H1 (cell line): ENCODE measurements at regions not wholly inside any gene's neighbourhood (a gene's known extent, or its start where the extent isn't known, plus 50 kb on each side); places are given as distances from the start of the nearest gene placed in this dataset.

Experiments
- CTCF ChIA-PET: fragments of 300-600 bp; sonication (Branson Sonifier 250); formaldehyde crosslinking; loops from one replicate; lab custom pipeline; 2021; ENCODE audit not compliant: partially characterized antibody; lab: Charles Lee
- POLR2A ChIA-PET: fragments of 300-600 bp; sonication (Branson Sonifier 250); formaldehyde crosslinking; loops from one replicate; lab custom pipeline; 2021; ENCODE audit warnings: inconsistent platforms; ENCODE audit not compliant: partially characterized antibody; lab: Charles Lee
- DNase-seq, 2 experiments: peaks; one replicate each; pipeline versions ENCODE4 v3.0.0 to v3.0.0-alpha.2; 2010 to 2022; ENCODE audit warnings: low spot score in 2 of 2, low read depth in 1 of 2, mixed read lengths in 1 of 2
- FAIRE-seq: peaks from 2 replicates; lab custom pipeline; 2011; peaks lifted over from hg19 to GRCh38; lab: Jason Lieb, UNC
- H2AFZ ChIP-seq: 2 replicates; pipeline ENCODE4 v1.8.1; 2012; ENCODE audit warnings: low read length, inconsistent platforms
- H2AK5ac ChIP-seq: 2 replicates; pipeline ENCODE4 v1.6.1; 2013; ENCODE audit warnings: low read depth, low read length
- H2BK120ac ChIP-seq: replicated peaks from 2 replicates; pipeline ENCODE3; 2013; ENCODE audit warnings: low read depth, low read length, inconsistent platforms
- H2BK12ac ChIP-seq: 2 replicates; pipeline ENCODE4 v1.6.1; 2013; ENCODE audit warnings: low read depth, low read length
- H2BK15ac ChIP-seq: 2 replicates; pipeline ENCODE4 v1.6.1; 2013; ENCODE audit warnings: low read length
- H2BK20ac ChIP-seq: 2 replicates; pipeline ENCODE4 v1.6.1; 2013; ENCODE audit warnings: low read length
- H2BK5ac ChIP-seq: 2 replicates; pipeline ENCODE4 v1.6.1; 2013; ENCODE audit warnings: low read depth, low read length
- H3K14ac ChIP-seq: 2 replicates; pipeline ENCODE4 v1.6.1; 2013; ENCODE audit warnings: inconsistent platforms; ENCODE audit not compliant: insufficient read length
- H3K18ac ChIP-seq: 2 replicates; pipeline ENCODE4 v1.6.1; 2013; ENCODE audit warnings: low read length; ENCODE audit errors: extremely low read depth
- H3K23ac ChIP-seq: 2 replicates; pipeline ENCODE4 v1.6.1; 2013; ENCODE audit warnings: inconsistent platforms; ENCODE audit not compliant: insufficient read length
- H3K23me2 ChIP-seq: 2 replicates; pipeline ENCODE4 v1.6.1; 2013; ENCODE audit warnings: low read depth, low read length
- H3K27ac ChIP-seq: 2 replicates; pipeline ENCODE4 v1.6.1; 2011; ENCODE audit warnings: low read depth, low read length, inconsistent platforms
- H3K27me3 ChIP-seq, 4 experiments: replicated peaks in 1 of 4; 1 replicate in 1 of 4; 2 replicates in 3 of 4; pipeline versions ENCODE4 v1.6.1 to v1.8.1; 2011 to 2013; ENCODE audit warnings: low read length in 3 of 4, mild to moderate bottlenecking in 3 of 4, inconsistent platforms in 2 of 4, mixed read lengths in 2 of 4, moderate library complexity in 1 of 4; ENCODE audit not compliant: control insufficient read depth in 3 of 4, insufficient read depth in 3 of 4; ENCODE audit errors: extremely low read depth in 1 of 4
- H3K36me3 ChIP-seq, 4 experiments: 2 replicates each; pipeline versions ENCODE4 v1.6.1 to v1.8.1; 2011 to 2013; ENCODE audit warnings: mild to moderate bottlenecking in 4 of 4, low read length in 3 of 4, moderate library complexity in 2 of 4, control low read depth in 1 of 4, inconsistent platforms in 1 of 4; ENCODE audit not compliant: insufficient read depth in 4 of 4, control insufficient read depth in 2 of 4
- H3K4ac ChIP-seq: replicated peaks from 2 replicates; pipeline ENCODE3; 2013; ENCODE audit warnings: low read length, low read depth, mixed read lengths, inconsistent platforms; ENCODE audit not compliant: insufficient read length
- H3K4me1 ChIP-seq, 4 experiments: replicated peaks in 1 of 4; 1 replicate in 1 of 4; 2 replicates in 3 of 4; pipeline versions ENCODE4 v1.6.1 to v1.8.1; 2011 to 2013; ENCODE audit warnings: low read length in 3 of 4, inconsistent platforms in 2 of 4, mixed read lengths in 1 of 4; ENCODE audit not compliant: insufficient read depth in 4 of 4, control insufficient read depth in 3 of 4
- H3K4me2 ChIP-seq, 2 experiments: 2 replicates each; pipeline versions ENCODE4 v1.6.1 to v1.8.1; 2011 to 2013; ENCODE audit warnings: low read depth in 2 of 2, low read length in 2 of 2, control low read depth in 1 of 2, inconsistent platforms in 1 of 2, mild to moderate bottlenecking in 1 of 2; ENCODE audit not compliant: insufficient read depth in 1 of 2
- H3K4me3 ChIP-seq, 4 experiments: fragments of 200-600, 300-600 bp in 1 of 4; sonication (generic), shearing (Covaris generic), sonication (Bioruptor Twin) in 1 of 4; 2 replicates each; pipeline versions ENCODE4 v1.5.1 to v1.8.1; 2011 to 2016; ENCODE audit warnings: low read length in 4 of 4, low read depth in 3 of 4, control low read depth in 2 of 4, inconsistent platforms in 2 of 4, mild to moderate bottlenecking in 2 of 4, mixed read lengths in 1 of 4, moderate library complexity in 1 of 4; ENCODE audit not compliant: insufficient read depth in 2 of 4; ENCODE audit errors: extremely low read depth in 1 of 4
- H3K56ac ChIP-seq: replicated peaks from 2 replicates; pipeline ENCODE3; 2013; ENCODE audit warnings: low read depth, mild to moderate bottlenecking, mixed read lengths, low read length, inconsistent platforms; ENCODE audit not compliant: insufficient read length
- H3K79me1 ChIP-seq: 2 replicates; pipeline ENCODE4 v1.6.1; 2013; ENCODE audit warnings: low read depth, low read length, control low read depth
- H3K79me2 ChIP-seq, 2 experiments: 2 replicates each; pipeline versions ENCODE4 v1.6.1 to v1.8.1; 2012 to 2013; ENCODE audit warnings: low read length in 2 of 2, mild to moderate bottlenecking in 2 of 2, inconsistent platforms in 1 of 2; ENCODE audit not compliant: insufficient read depth in 2 of 2, control insufficient read depth in 1 of 2
- H3K9ac ChIP-seq, 4 experiments: replicated peaks in 1 of 4; 1 replicate in 1 of 4; 2 replicates in 3 of 4; pipeline versions ENCODE4 v1.6.1 to v1.8.1; 2011 to 2013; ENCODE audit warnings: low read depth in 3 of 4, low read length in 3 of 4, control low read depth in 2 of 4, mild to moderate bottlenecking in 2 of 4, moderate library complexity in 2 of 4, inconsistent platforms in 1 of 4; ENCODE audit errors: extremely low read depth in 1 of 4
- H3K9me3 ChIP-seq, 2 experiments: 2 replicates each; pipeline versions ENCODE4 v1.6.1 to v1.8.1; 2012 to 2013; ENCODE audit warnings: mild to moderate bottlenecking in 2 of 2, moderate library complexity in 2 of 2, control low read depth in 1 of 2, inconsistent platforms in 1 of 2, low read depth in 1 of 2, low read length in 1 of 2, mixed read lengths in 1 of 2; ENCODE audit not compliant: insufficient read depth in 2 of 2
- H4K20me1 ChIP-seq, 2 experiments: replicated peaks in 1 of 2; 2 replicates each; pipeline versions ENCODE3 to v1.8.1; 2011 to 2013; ENCODE audit warnings: inconsistent platforms in 2 of 2, low read length in 2 of 2, mild to moderate bottlenecking in 1 of 2; ENCODE audit not compliant: insufficient read depth in 2 of 2, control insufficient read depth in 1 of 2
- H4K5ac ChIP-seq: 2 replicates; pipeline ENCODE4 v1.6.1; 2013; ENCODE audit warnings: low read length, low read depth, mixed read lengths, inconsistent platforms; ENCODE audit not compliant: insufficient read length
- H4K8ac ChIP-seq: 2 replicates; pipeline ENCODE4 v1.8.0; 2013; ENCODE audit warnings: mild to moderate bottlenecking, moderate library complexity, low read length, inconsistent platforms; ENCODE audit not compliant: insufficient read depth; ENCODE audit errors: extremely low read depth
- H4K91ac ChIP-seq: replicated peaks from 2 replicates; pipeline ENCODE3; 2013; ENCODE audit warnings: low read length, mixed read lengths, inconsistent platforms; ENCODE audit not compliant: insufficient read length
- CBX8 ChIP-seq: fragments of 300-800, 300-1000 bp; sonication (generic); IDR thresholded peaks from 2 replicates; pipeline ENCODE4 v1.7.1; 2016; ENCODE audit warnings: low read depth, low read length, borderline replicate concordance
- EGR1 ChIP-seq: IDR thresholded peaks from 2 replicates; pipeline ENCODE4 v1.6.1; 2011; ENCODE audit warnings: low read depth, low read length, borderline replicate concordance
- KDM1A ChIP-seq: fragments of 200-600, 300-600 bp; sonication (generic); IDR thresholded peaks from 2 replicates; pipeline ENCODE4 v1.7.1; 2016; ENCODE audit warnings: mild to moderate bottlenecking, low read length, borderline replicate concordance
- POLR2AphosphoS5 ChIP-seq: IDR thresholded peaks from 2 replicates; pipeline ENCODE4 v1.6.1; 2011; ENCODE audit warnings: low read depth, low read length
- RFX5 ChIP-seq: IDR thresholded peaks from 2 replicates; pipeline ENCODE4 v1.6.1; 2011; ENCODE audit warnings: low read depth, low read length, improper control_type of control experiment, borderline replicate concordance
- TCF12 ChIP-seq: IDR thresholded peaks from 2 replicates; pipeline ENCODE4 v1.6.1; 2011; ENCODE audit warnings: low read depth, mild to moderate bottlenecking, low read length
- WGBS, 2 experiments: shearing (Covaris generic) in 1 of 2; methylation state at CpG; one replicate each; pipeline versions ENCODE4 v1.1.6 to v1.1.7; 2013 to 2015; ENCODE audit warnings: low lambda C conversion rate in 2 of 2, mixed read lengths in 2 of 2, inconsistent platforms in 1 of 2, low coverage in 1 of 2, missing lambda C conversion rate in 1 of 2; ENCODE audit not compliant: insufficient replicate concordance in 2 of 2, insufficient coverage in 1 of 2, insufficient read length in 1 of 2; ENCODE audit errors: extremely low coverage in 1 of 2, missing lambda C conversion rate in 1 of 2; 5-methylcytosine and 5-hydroxymethylcytosine counted together

DNA sequence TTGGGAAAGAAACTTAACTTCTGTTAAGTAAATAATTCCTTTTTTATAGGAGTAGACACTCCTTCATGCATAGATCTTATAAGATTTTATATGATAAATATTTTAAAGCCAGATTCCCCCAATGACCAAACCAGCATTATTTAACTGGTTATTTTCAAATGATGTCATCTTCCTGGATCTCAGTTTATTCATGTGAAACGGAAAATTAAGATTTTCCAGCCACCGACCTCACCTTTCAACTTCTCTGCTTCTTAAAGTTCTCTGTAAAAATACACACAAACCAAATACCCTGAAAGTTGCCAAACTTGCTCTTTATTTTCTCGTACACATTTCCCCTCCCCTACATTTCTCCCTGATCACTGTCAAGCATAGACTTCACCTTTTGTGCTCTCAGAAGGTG lies 364.2 kb downstream of the GALC start:
- H3K9me3 ChIP-seq = no peaks in the 10 kb centered on the region
- H3K27me3 ChIP-seq = no peaks in the 10 kb centered on the region
- ChIA-PET CTCF (interaction anchor here (1.0 kb wide), 1 partner anchor 13 kb away, joined by 4 read pairs; no protein-coding TSS in a partner anchor), POLR2A (no interaction called here)
- no peak overlapping the region for H4K91ac ChIP-seq
- no peak overlapping the region for H3K9ac ChIP-seq
- no peaks in the 10 kb centered on the region for H3K23me2 ChIP-seq
- no peak overlapping the region for H3K18ac ChIP-seq
- H3K79me1 ChIP-seq = no peaks in the 10 kb centered on the region
- FAIRE-seq (no peak), DNase-seq (no peak)
- H2BK12ac ChIP-seq = no peak overlapping the region
- no peak overlapping the region for H2BK20ac ChIP-seq
- no peak overlapping the region for H2AFZ ChIP-seq
- H3K4me1 ChIP-seq = no peaks in the 10 kb centered on the region
- WGBS, 2 experiments = 87 to 100% methylated on average over 1 to 3 of the region's 3 CpGs
- no peaks in the 10 kb centered on the region for H3K79me2 ChIP-seq
- H2AK5ac ChIP-seq = no peak overlapping the region
- no peak overlapping the region for H2BK15ac ChIP-seq
- no peak overlapping the region for H4K8ac ChIP-seq
- no peak overlapping the region for H3K4me3 ChIP-seq
- H4K5ac ChIP-seq = no peak overlapping the region
- no peak overlapping the region for H3K27ac ChIP-seq
- no peak for TF ChIP-seq KDM1A
- no peak for TF ChIP-seq POLR2AphosphoS5
- TF ChIP-seq CBX8 = no peak
- no peak for TF ChIP-seq TCF12
- no peak for TF ChIP-seq RFX5
- no peak for TF ChIP-seq EGR1
- H2BK120ac ChIP-seq = no peak overlapping the region
- no peaks in the 10 kb centered on the region for H4K20me1 ChIP-seq
- no peaks in the 10 kb centered on the region for H3K36me3 ChIP-seq
- no peak overlapping the region for H3K4ac ChIP-seq
- no peak overlapping the region for H3K56ac ChIP-seq
- H3K14ac ChIP-seq = no peak overlapping the region
- no peak overlapping the region for H3K23ac ChIP-seq
- no peak overlapping the region for H3K4me2 ChIP-seq
- no peak overlapping the region for H2BK5ac ChIP-seq
